PC-3 (cell line): ENCODE measurements at regions not wholly inside any gene's neighbourhood (a gene's known extent, or its start where the extent isn't known, plus 50 kb on each side); places are given as distances from the start of the nearest gene placed in this dataset.
A peak's percentile ranks its signal among the peaks of the same experiment; 100 is the strongest.

Experiments
- ATAC-seq: fragments of 200-7000 bp; cut with Tn5 transposase; 2 replicates; pipeline ENCODE4 v1.9.1; 2020; ENCODE audit warnings: mild to moderate bottlenecking, moderate library complexity
- BruUV-seq: library from RNA; stranded (reverse); fragments of 400-500 nt; replicated peaks from 2 replicates; lab custom pipeline; 2021; lab: Mats Ljungman, UMichigan
- CTCF ChIA-PET: fragments of 300-600 bp; sonication (Branson Sonifier 250); formaldehyde crosslinking; loops from one replicate; lab custom pipeline; 2022; ENCODE audit warnings: antibody characterized with exemption; lab: Charles Lee
- POLR2A ChIA-PET: fragments of 300-600 bp; sonication (Branson Sonifier 250); formaldehyde crosslinking; loops from one replicate; lab custom pipeline; 2022; ENCODE audit warnings: antibody characterized with exemption; ENCODE audit not compliant: unreplicated experiment; lab: Charles Lee
- DNase-seq: peaks from one replicate; pipeline ENCODE4 v3.0.0-alpha.2; 2015
- H2AFZ ChIP-seq: fragments of 300-600 bp; sonication (generic); 2 replicates; pipeline ENCODE4 v1.6.0; 2016; ENCODE audit warnings: antibody characterized with exemption, low read length
- H3F3A ChIP-seq: fragments of 300-600 bp; sonication (generic); one replicate; pipeline ENCODE4 v1.6.0; 2017; ENCODE audit warnings: antibody characterized with exemption, low read length, control low read depth, mild to moderate bottlenecking; ENCODE audit not compliant: unreplicated experiment
- H3K27ac ChIP-seq: fragments of 300-600 bp; sonication (generic); 2 replicates; pipeline ENCODE4 v1.5.1; 2016; ENCODE audit warnings: mild to moderate bottlenecking, low read length
- H3K27me3 ChIP-seq: fragments of 300-600 bp; sonication (generic); 2 replicates; pipeline ENCODE4 v1.6.1; 2016; ENCODE audit warnings: low read length, mixed read lengths
- H3K36me3 ChIP-seq: fragments of 300-600 bp; sonication (generic); 2 replicates; pipeline ENCODE4 v1.6.1; 2016; ENCODE audit warnings: low read depth, mixed run types, low read length, mixed read lengths
- H3K4me1 ChIP-seq: fragments of 300-600 bp; sonication (generic); 2 replicates; pipeline ENCODE4 v1.5.1; 2016; ENCODE audit warnings: low read length; ENCODE audit not compliant: insufficient read depth
- H3K4me2 ChIP-seq: fragments of 300-600 bp; sonication (generic); 2 replicates; pipeline ENCODE4 v1.6.0; 2016; ENCODE audit warnings: low read length
- H3K4me3 ChIP-seq: fragments of 300-600 bp; sonication (generic); 2 replicates; pipeline ENCODE4 v1.5.1; 2016; ENCODE audit warnings: mild to moderate bottlenecking, low read length, mixed read lengths
- H3K79me2 ChIP-seq: fragments of 300-600 bp; sonication (generic); 2 replicates; pipeline ENCODE4 v1.6.1; 2017; ENCODE audit warnings: low read length, mixed read lengths
- H3K9ac ChIP-seq: fragments of 300-600 bp; sonication (generic); 2 replicates; pipeline ENCODE4 v1.6.0; 2016; ENCODE audit warnings: mild to moderate bottlenecking, low read length
- H3K9me2 ChIP-seq: fragments of 300-600 bp; sonication (generic); replicated peaks from 2 replicates; pipeline ENCODE4 v1.6.1; 2016; ENCODE audit warnings: mixed run types, low read length, mixed read lengths
- H3K9me3 ChIP-seq: fragments of 300-600 bp; sonication (generic); 2 replicates; pipeline ENCODE4 v1.6.1; 2016; ENCODE audit warnings: low read length, mixed read lengths
- H4K20me1 ChIP-seq: fragments of 300-600 bp; sonication (generic); 2 replicates; pipeline ENCODE4 v1.6.1; 2016; ENCODE audit warnings: low read length, mixed read lengths
- EZH2 ChIP-seq: fragments of 300-600 bp; sonication (generic); IDR thresholded peaks from one replicate; pipeline ENCODE4 v1.6.1; 2017; ENCODE audit warnings: antibody characterized with exemption, mild to moderate bottlenecking, low read length; ENCODE audit not compliant: unreplicated experiment
- EZH2phosphoT487 ChIP-seq: fragments of 300-600 bp; sonication (generic); IDR thresholded peaks from 2 replicates; pipeline ENCODE4 v1.6.1; 2018; ENCODE audit warnings: mild to moderate bottlenecking, antibody characterized with exemption, low read length, borderline replicate concordance
- intact Hi-C: fragments of 100-400 bp; cut with micrococcal nuclease; formaldehyde crosslinking; loops from 2 replicates; pipeline ENCODE4 v1.9.0; 2023
- TF ChIP-seq, protein P1 (sequence below): fragments of 300-600 bp; sonication (generic); conservative IDR thresholded peaks from 2 replicates; pipeline ENCODE4 v1.5.1; 2017; ENCODE audit warnings: antibody characterized with exemption, low read depth, mild to moderate bottlenecking, low read length

DNA sequence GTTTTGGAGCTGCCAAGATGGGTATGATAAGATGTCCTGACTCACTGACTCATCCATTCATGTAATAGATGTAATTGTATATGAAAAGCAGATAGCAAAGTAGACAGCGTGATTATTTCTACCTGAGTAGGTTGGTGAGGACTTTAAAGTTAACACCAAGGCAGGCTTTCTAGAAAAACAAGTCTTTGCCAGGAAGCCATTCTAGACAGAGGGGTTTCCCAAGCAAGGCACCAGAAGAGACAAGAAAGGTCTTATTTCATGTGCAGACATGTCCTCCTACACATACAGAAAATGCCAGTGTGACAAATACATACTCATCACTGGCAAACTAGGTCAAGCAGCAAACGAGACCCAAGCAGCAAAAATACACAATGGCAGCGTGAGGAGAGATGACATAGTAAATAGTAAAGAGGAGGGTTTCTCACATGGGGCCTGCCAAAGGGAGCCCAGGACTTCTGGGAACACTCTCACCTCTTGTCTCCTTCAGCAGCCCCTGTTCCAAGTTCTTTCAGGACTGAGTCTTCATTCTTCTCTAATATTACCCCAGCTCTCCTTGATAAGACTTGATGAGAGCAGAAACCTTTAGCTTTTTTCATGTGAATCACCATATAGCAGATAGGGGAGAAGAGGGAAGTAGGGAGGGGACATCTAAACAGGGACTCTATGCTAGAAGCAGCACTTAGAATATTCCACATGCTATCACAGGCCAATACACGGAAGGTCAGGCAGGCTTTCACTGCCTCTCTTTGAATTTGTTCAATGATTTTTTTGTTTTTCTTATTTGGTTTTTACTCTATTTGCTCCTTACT lies 114.6 kb upstream of the ATP1B1 start:
- no peaks in the 10 kb centered on the region for H3K4me1 ChIP-seq
- H3K79me2 ChIP-seq, result no peaks in the 10 kb centered on the region
- ChIA-PET POLR2A (no interaction called here), CTCF (no interaction called here)
- intact Hi-C loops, result no loop called here
- no peaks in the 10 kb centered on the region for H4K20me1 ChIP-seq
- no peaks in the 10 kb centered on the region for H3F3A ChIP-seq
- no peak overlapping the region for H3K27ac ChIP-seq
- H3K4me3 ChIP-seq, result no peak overlapping the region
- H2AFZ ChIP-seq, result no peak overlapping the region
- no peaks in the 10 kb centered on the region for H3K36me3 ChIP-seq
- DNase-seq, result peak; percentile 30
- BruUV-seq, result no TSS peak
- TF ChIP-seq EZH2phosphoT487 (no peak), EZH2 (no peak)
- TF ChIP-seq, protein P1, sequence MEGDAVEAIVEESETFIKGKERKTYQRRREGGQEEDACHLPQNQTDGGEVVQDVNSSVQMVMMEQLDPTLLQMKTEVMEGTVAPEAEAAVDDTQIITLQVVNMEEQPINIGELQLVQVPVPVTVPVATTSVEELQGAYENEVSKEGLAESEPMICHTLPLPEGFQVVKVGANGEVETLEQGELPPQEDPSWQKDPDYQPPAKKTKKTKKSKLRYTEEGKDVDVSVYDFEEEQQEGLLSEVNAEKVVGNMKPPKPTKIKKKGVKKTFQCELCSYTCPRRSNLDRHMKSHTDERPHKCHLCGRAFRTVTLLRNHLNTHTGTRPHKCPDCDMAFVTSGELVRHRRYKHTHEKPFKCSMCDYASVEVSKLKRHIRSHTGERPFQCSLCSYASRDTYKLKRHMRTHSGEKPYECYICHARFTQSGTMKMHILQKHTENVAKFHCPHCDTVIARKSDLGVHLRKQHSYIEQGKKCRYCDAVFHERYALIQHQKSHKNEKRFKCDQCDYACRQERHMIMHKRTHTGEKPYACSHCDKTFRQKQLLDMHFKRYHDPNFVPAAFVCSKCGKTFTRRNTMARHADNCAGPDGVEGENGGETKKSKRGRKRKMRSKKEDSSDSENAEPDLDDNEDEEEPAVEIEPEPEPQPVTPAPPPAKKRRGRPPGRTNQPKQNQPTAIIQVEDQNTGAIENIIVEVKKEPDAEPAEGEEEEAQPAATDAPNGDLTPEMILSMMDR, result no peak
- no peak for ATAC-seq
- H3K4me2 ChIP-seq, result no peak overlapping the region
- no peaks in the 10 kb centered on the region; the same call in 1 of the 2 replicates for H3K9me2 ChIP-seq
- H3K27me3 ChIP-seq, result no peaks in the 10 kb centered on the region
- no peaks in the 10 kb centered on the region for H3K9me3 ChIP-seq
- H3K9ac ChIP-seq, result no peak overlapping the region

DNA sequence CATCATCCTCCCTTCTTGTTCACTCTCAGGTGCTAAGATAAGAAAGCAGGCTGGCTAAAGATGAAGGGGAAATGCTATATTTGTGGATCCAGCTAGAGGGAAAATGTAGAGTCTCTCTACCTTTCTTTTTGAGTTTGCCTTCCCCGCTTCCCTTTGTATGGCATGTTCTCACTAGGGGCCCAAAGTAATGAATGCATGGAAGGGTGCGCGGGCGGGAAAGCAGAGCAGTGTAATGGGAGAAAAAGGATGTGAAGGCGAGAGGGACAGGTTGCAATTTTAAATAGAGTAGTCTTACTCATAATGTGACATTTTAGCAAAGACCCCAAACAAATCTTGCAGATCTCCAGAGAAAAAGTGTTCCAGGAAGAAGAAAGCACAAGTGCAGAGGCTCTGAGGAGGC lies 105.1 kb upstream of the ATP1B1 start:
- ChIA-PET CTCF (interaction anchor here (0.7 kb wide), 1 partner anchor 297 kb away, joined by 3 read pairs; no protein-coding TSS in a partner anchor), POLR2A (interaction anchor here (0.8 kb wide), 1 partner anchor 20 kb away, joined by 3 read pairs; no protein-coding TSS in a partner anchor)
- no peaks in the 10 kb centered on the region for H3K4me1 ChIP-seq
- no peaks in the 10 kb centered on the region for H4K20me1 ChIP-seq
- no peak overlapping the region for H3K9ac ChIP-seq
- H3K4me2 ChIP-seq, result no peak overlapping the region
- H3K79me2 ChIP-seq, result no peaks in the 10 kb centered on the region
- no peak overlapping the region for H2AFZ ChIP-seq
- no peak overlapping the region for H3K4me3 ChIP-seq
- H3K36me3 ChIP-seq, result no peaks in the 10 kb centered on the region
- no peaks in the 10 kb centered on the region for H3F3A ChIP-seq
- H3K27ac ChIP-seq, result no peak overlapping the region
- intact Hi-C loops, result no loop called here
- H3K9me3 ChIP-seq, result no peaks in the 10 kb centered on the region
- TF ChIP-seq, protein P1, result no peak
- ATAC-seq (no peak), DNase-seq (no peak)
- no TSS peak for BruUV-seq
- no peaks in the 10 kb centered on the region for H3K27me3 ChIP-seq
- H3K9me2 ChIP-seq, result no peaks in the 10 kb centered on the region

DNA sequence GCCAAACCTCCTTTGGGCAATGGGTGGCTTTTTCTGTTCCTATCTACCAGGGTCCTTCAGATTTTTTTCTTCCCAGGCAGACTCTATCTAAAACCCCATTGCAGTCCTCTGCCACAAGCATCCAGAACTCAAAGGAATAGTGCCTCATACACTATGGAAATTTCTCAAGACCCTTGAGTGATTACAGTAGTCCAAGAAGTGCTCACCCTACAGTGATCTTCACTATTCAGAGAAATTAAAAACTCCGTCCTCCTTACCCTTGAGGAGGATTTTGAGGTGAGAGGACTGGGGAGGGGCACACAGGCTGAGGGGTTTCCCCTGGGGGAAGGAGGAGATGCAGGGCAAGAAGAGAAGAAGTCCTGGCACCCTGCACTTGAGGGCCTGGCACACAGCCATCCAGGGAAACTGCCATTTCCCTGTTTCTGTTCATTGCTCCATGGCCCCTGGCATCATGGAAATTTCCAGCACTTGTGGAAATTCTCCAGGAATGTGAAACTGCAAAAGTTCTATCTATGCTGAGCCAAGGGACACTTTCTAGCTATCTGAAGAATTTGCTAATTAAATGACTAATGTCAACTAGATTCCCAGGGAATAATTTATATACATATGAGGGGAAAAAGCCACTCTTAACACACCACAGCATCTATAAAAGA lies 102.5 kb upstream of the ATP1B1 start:
- peak; percentile 16 for DNase-seq
- intact Hi-C loops, result no loop called here
- Histone ChIP-seq H3K4me2 (no peak overlapping the region), H4K20me1 (no peaks in the 10 kb centered on the region), H3K4me3 (no peak overlapping the region), H3K4me1 (no peaks in the 10 kb centered on the region), H3F3A (no peaks in the 10 kb centered on the region), H3K36me3 (no peaks in the 10 kb centered on the region), H3K27me3 (no peaks in the 10 kb centered on the region), H3K79me2 (no peaks in the 10 kb centered on the region), H3K9me3 (no peaks in the 10 kb centered on the region), H3K27ac (no peak overlapping the region), H3K9ac (no peak overlapping the region), H2AFZ (no peak overlapping the region), H3K9me2 (no peaks in the 10 kb centered on the region)
- ATAC-seq, result peak; percentile 45
- CTCF ChIA-PET, result no interaction called here
- POLR2A ChIA-PET, result no interaction called here
- no peak for TF ChIP-seq EZH2
- TF ChIP-seq, protein P1, result no peak
- TF ChIP-seq EZH2phosphoT487, result no peak
- no TSS peak for BruUV-seq
